Stomach (tissue), 4 donors: ENCODE measurements at regions not wholly inside any gene's neighbourhood (a gene's known extent, or its start where the extent isn't known, plus 50 kb on each side); places are given as distances from the start of the nearest gene placed in this dataset.

Source experiments
- CTCF ChIP-seq, 7 experiments: fragments of 450-650 bp in 4 of 7; fragments of 200-600 bp in 3 of 7; sonication (generic) in 3 of 7; IDR thresholded peaks; one replicate each; pipeline ENCODE4 v1.5.1; 2016 to 2019; ENCODE audit warnings: antibody characterized with exemption in 7 of 7, control low read depth in 2 of 7, mild to moderate bottlenecking in 1 of 7
- EP300 ChIP-seq: sonication (generic); formaldehyde crosslinking; IDR thresholded peaks from one replicate; pipeline ENCODE4 v1.6.1; 2017; ENCODE audit warnings: antibody characterized with exemption
- POLR2A ChIP-seq, 4 donors: fragments of 450-650 bp; IDR thresholded peaks; one replicate each; pipeline ENCODE4 v1.6.1; 2016; ENCODE audit warnings: antibody characterized with exemption in 4 of 4, control low read depth in 2 of 4, mild to moderate bottlenecking in 1 of 4, moderate library complexity in 1 of 4

- TF ChIP-seq CTCF (IDR thresholded peaks at IDR 0.05), result no peak
- TF ChIP-seq EP300, result no peak
- no peak for TF ChIP-seq POLR2A (IDR thresholded peaks at IDR 0.05)
Observed at GRCh38 chr2:222039821-222040220, 259.0 kb downstream of the PAX3 start.
